CD4-positive, alpha-beta memory T cell (primary cell): ENCODE measurements at regions not wholly inside any gene's neighbourhood (a gene's known extent, or its start where the extent isn't known, plus 50 kb on each side); places are given as distances from the start of the nearest gene placed in this dataset.
"Not testable (repeated sequence)": the region's sequence is repeated elsewhere in the genome, so short reads cannot be mapped to it uniquely, and the experiment has no call there.

ENCODE experiments used
- CTCF ChIA-PET: fragments of 350-600 bp; sonication (Branson Sonifier 250); formaldehyde crosslinking; loops from one replicate; lab custom pipeline; 2021; ENCODE audit warnings: inconsistent platforms; ENCODE audit not compliant: partially characterized antibody; lab: Charles Lee
- POLR2A ChIA-PET: fragments of 350-600 bp; sonication (Branson Sonifier 250); formaldehyde crosslinking; loops from one replicate; lab custom pipeline; 2021; ENCODE audit not compliant: partially characterized antibody; lab: Charles Lee
- DNase-seq, 5 donors: peaks; one replicate each; pipeline versions ENCODE4 v3.0.0 to v3.0.0-alpha.2; 2020 to 2022; ENCODE audit warnings: mixed read lengths in 1 of 5
- H3K27ac ChIP-seq: one replicate; pipeline ENCODE4 v1.7.0; 2013; ENCODE audit warnings: low read depth, low read length
- H3K27me3 ChIP-seq: 2 replicates; pipeline ENCODE4 v1.7.0; 2013; ENCODE audit warnings: mild to moderate bottlenecking, low read length, moderate library complexity; ENCODE audit not compliant: insufficient read depth
- H3K36me3 ChIP-seq: 2 replicates; pipeline ENCODE4 v1.7.0; 2013; ENCODE audit warnings: mild to moderate bottlenecking, low read length, moderate library complexity; ENCODE audit not compliant: insufficient read depth
- H3K4me1 ChIP-seq: 2 replicates; pipeline ENCODE4 v1.7.0; 2013; ENCODE audit warnings: mild to moderate bottlenecking, low read length, moderate library complexity; ENCODE audit not compliant: insufficient read depth
- H3K4me3 ChIP-seq, 2 donors: one replicate each; pipeline ENCODE4 v1.7.0; 2013; ENCODE audit warnings: low read length in 2 of 2, mild to moderate bottlenecking in 1 of 2
- H3K9me3 ChIP-seq, 2 donors: one replicate each; pipeline ENCODE4 v1.7.0; 2013; ENCODE audit warnings: low read length in 2 of 2, control low read depth in 1 of 2; ENCODE audit not compliant: control insufficient read depth in 1 of 2
- H3K27ac Mint-ChIP-seq, 7 donors: one replicate each; pipeline ENCODE4 v1.8.0; 2020 to 2021; ENCODE audit warnings: mixed read lengths in 7 of 7, mild to moderate bottlenecking in 6 of 7, inconsistent platforms in 3 of 7, moderate library complexity in 3 of 7
- H3K27me3 Mint-ChIP-seq, 2 donors: one replicate each; pipeline ENCODE4 v1.8.0; 2020 to 2021; ENCODE audit warnings: mixed read lengths in 2 of 2
- H3K36me3 Mint-ChIP-seq, 2 donors: one replicate each; pipeline ENCODE4 v1.8.0; 2020 to 2021; ENCODE audit warnings: mixed read lengths in 2 of 2, inconsistent platforms in 1 of 2, mild to moderate bottlenecking in 1 of 2
- H3K4me1 Mint-ChIP-seq, 4 donors: one replicate each; pipeline ENCODE4 v1.8.0; 2020 to 2021; ENCODE audit warnings: mixed read lengths in 4 of 4, mild to moderate bottlenecking in 1 of 4
- H3K4me3 Mint-ChIP-seq, 8 donors: one replicate each; pipeline ENCODE4 v1.8.0; 2020 to 2021; ENCODE audit warnings: mixed read lengths in 8 of 8, mild to moderate bottlenecking in 7 of 8, moderate library complexity in 6 of 8, inconsistent platforms in 3 of 8
- H3K9me3 Mint-ChIP-seq, 8 donors: one replicate each; pipeline ENCODE4 v1.8.0; 2020 to 2021; ENCODE audit warnings: mixed read lengths in 8 of 8, mild to moderate bottlenecking in 5 of 8, inconsistent platforms in 3 of 8, moderate library complexity in 1 of 8
- intact Hi-C: fragments of 100-400 bp; cut with micrococcal nuclease; formaldehyde crosslinking; loops from one replicate; pipeline ENCODE4 v1.15.1; 2023

DNA sequence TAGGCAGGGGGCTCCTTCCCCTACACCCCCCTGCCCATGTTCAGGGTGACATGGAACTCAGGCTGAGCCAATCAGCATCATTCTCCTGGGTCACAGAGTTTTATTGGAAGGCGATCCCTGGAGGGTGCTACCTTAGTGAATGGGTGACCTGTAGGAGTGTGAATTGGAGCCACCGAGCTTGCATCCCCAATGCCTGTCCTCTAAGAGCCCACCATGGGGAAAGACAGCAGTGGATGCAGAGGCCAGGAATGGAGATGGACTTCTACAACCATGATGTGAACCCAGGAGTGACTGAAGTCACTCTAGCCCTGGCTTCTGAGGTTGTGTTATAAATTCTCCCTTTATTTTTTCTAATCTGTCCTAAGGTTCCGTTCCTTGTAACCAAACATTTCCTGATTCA is 89.4 kb downstream of the CCDC71L start:
- H3K4me3 ChIP-seq: no peak overlapping the region
- CTCF ChIA-PET: interaction anchor here (0.8 kb wide), 1 partner anchor 25 kb away, joined by 3 read pairs; no protein-coding TSS in a partner anchor
- no peak for DNase-seq
- no peaks in the 10 kb centered on the region for H3K4me1 Mint-ChIP-seq
- H3K27ac Mint-ChIP-seq: no peak overlapping the region
- H3K36me3 Mint-ChIP-seq: no peaks in the 10 kb centered on the region
- H3K9me3 Mint-ChIP-seq: no peaks in the 10 kb centered on the region
- POLR2A ChIA-PET: no interaction called here
- no peaks in the 10 kb centered on the region for H3K4me1 ChIP-seq
- intact Hi-C loops: no loop called here
- no peaks in the 10 kb centered on the region for H3K27me3 ChIP-seq
- no peak overlapping the region for H3K4me3 Mint-ChIP-seq
- no peak overlapping the region for H3K27ac ChIP-seq
- no peaks in the 10 kb centered on the region for H3K9me3 ChIP-seq
- H3K27me3 Mint-ChIP-seq: peaks cover under 1 to 17% of the 10 kb centered on the region in 2 donors
- H3K36me3 ChIP-seq: no peaks in the 10 kb centered on the region

DNA sequence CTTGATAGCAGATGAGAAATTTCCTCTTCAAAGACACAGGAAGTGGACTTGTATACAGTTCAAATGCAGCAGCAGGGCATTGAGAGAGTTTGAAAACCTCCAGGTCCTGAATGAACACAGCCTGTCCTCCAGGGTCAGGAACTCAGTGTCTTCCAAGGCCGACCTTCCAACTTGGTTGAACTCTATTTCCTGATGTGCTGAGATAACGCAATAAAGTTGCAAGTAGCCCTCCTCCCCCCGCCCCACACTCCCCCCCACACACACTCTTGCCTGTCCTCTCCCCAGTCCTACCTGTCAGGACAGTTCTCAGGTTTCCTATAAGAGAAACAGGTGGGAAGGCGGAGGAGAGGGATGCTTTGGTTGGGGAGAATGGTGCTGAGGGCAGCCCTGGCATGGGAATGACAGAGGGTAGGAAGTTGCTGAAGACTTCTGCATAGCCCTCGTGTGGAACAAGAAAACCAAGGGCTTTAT is 90.0 kb downstream of the CCDC71L start:
- H3K27ac ChIP-seq: no peak overlapping the region
- H3K4me3 Mint-ChIP-seq: no peak overlapping the region
- no peaks in the 10 kb centered on the region for H3K4me1 Mint-ChIP-seq
- DNase-seq: no peak
- no peaks in the 10 kb centered on the region for H3K9me3 Mint-ChIP-seq
- intact Hi-C loops: no loop called here
- H3K36me3 Mint-ChIP-seq: no peaks in the 10 kb centered on the region
- no peaks in the 10 kb centered on the region for H3K4me1 ChIP-seq
- H3K4me3 ChIP-seq: no peak overlapping the region
- CTCF ChIA-PET: no interaction called here
- POLR2A ChIA-PET: no interaction called here
- H3K27me3 Mint-ChIP-seq: peaks cover 0 to 17% of the 10 kb centered on the region in 2 donors
- no peaks in the 10 kb centered on the region for H3K9me3 ChIP-seq
- no peaks in the 10 kb centered on the region for H3K27me3 ChIP-seq
- H3K27ac Mint-ChIP-seq: no peak overlapping the region
- H3K36me3 ChIP-seq: no peaks in the 10 kb centered on the region

DNA sequence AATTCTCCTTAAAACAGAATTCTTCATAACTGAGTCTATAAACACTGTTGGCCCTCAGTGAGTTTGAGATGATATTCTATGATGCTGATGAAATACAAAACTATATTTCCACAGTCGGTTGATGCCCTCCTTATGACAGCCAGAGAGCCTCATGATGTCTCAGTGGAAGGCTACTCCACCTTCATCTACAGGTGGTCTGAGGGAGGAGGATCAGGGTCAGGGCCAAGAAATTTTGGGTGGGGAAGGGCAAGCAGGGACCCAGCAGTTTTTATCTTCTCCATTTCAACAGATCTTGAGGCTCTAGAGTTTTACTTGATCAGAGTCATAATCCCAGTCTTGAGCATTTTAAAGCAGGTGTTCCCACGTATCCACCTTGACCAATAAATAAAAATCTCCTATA is 90.8 kb downstream of the CCDC71L start:
- ChIA-PET POLR2A (no interaction called here), CTCF (no interaction called here)
- Mint-ChIP-seq H3K36me3 (no peaks in the 10 kb centered on the region), H3K27me3 (peaks cover 0 to 17% of the 10 kb centered on the region in 2 donors), H3K27ac (no peak overlapping the region), H3K9me3 (no peaks in the 10 kb centered on the region), H3K4me1 (no peaks in the 10 kb centered on the region), H3K4me3 (no peak overlapping the region)
- no peaks in the 10 kb centered on the region for H3K9me3 ChIP-seq
- H3K27ac ChIP-seq: no peak overlapping the region
- H3K36me3 ChIP-seq: no peaks in the 10 kb centered on the region
- H3K27me3 ChIP-seq: no peaks in the 10 kb centered on the region
- no peaks in the 10 kb centered on the region for H3K4me1 ChIP-seq
- no peak for DNase-seq
- intact Hi-C loops: no loop called here
- no peak overlapping the region for H3K4me3 ChIP-seq

DNA sequence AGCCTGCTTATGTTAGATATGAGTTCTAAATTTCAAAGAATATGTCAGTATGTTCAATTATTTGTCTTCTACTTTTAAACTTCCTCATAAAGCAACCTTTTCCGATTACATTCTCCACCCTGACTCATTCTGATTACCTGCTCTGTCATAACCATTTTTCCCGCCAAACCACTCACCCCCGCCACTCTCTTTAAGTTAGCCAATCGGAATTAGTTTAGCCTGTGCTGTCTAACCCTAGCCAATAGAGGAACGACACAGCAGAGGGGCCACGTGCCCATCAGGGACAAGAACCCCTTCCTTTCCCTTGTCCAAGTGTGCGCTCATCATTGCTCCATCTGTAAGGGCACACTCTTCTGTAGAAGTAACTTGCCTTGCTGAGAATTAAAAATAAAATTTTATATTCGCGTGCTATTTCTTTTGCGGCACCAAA is 91.4 kb downstream of the CCDC71L start:
- Histone ChIP-seq H3K27ac (no peak overlapping the region), H3K4me3 (no peak overlapping the region), H3K36me3 (no peaks in the 10 kb centered on the region), H3K9me3 (no peaks in the 10 kb centered on the region), H3K27me3 (no peaks in the 10 kb centered on the region), H3K4me1 (no peaks in the 10 kb centered on the region)
- Mint-ChIP-seq H3K27me3 (peaks cover 0 to 13% of the 10 kb centered on the region in 2 donors), H3K27ac (no peak overlapping the region), H3K36me3 (no peaks in the 10 kb centered on the region), H3K4me3 (no peak overlapping the region), H3K4me1 (no peaks in the 10 kb centered on the region), H3K9me3 (no peaks in the 10 kb centered on the region)
- CTCF ChIA-PET: no interaction called here
- intact Hi-C loops: no loop called here
- DNase-seq: no peak
- POLR2A ChIA-PET: no interaction called here

DNA sequence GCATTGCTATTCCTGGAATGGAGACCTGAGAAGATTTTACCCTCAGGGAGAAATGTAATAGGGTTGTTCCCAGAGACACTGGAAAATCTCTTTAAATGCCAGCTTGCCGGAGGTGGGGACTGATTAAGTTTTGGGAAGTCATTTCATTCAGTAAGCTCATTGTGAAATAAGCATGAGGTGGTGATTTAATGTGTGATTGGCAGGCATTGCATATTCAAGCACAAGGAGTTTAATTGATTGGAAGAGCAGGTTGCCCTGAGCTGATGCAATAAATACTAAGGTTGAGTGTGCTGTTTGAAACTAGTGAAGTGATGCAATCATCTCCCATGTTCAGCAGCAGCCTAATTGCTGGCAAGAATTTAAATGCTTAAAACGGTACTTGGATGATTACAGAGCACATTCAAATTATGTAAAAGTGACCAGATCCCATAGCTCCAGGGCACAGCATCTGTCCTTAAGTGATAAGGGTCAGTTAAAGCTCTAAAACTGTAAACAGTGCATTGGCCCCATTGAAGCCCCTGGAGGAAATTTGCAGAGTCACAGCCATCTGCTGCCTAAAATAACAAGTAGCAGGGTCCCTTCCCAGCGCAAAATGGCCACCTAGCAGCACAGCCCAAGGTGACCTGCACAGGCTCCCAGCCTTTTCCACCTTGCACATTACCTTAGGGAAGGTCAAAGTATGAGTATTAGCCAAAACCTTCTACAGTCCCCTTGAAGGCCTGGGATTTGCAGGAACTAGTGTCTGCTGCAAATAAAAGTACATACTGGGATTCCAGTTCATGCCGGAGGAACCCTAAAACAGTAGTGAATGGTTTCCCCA is 92.1 kb downstream of the CCDC71L start:
- Mint-ChIP-seq H3K4me3 (no peak overlapping the region), H3K9me3 (no peaks in the 10 kb centered on the region), H3K4me1 (no peaks in the 10 kb centered on the region), H3K36me3 (no peaks in the 10 kb centered on the region), H3K27ac (no peak overlapping the region), H3K27me3 (peaks cover 0 to 13% of the 10 kb centered on the region in 2 donors)
- ChIA-PET CTCF (no interaction called here), POLR2A (no interaction called here)
- DNase-seq: no peak
- H3K9me3 ChIP-seq: no peaks in the 10 kb centered on the region
- no peak overlapping the region for H3K4me3 ChIP-seq
- no peaks in the 10 kb centered on the region for H3K36me3 ChIP-seq
- no peaks in the 10 kb centered on the region for H3K27me3 ChIP-seq
- no peaks in the 10 kb centered on the region for H3K4me1 ChIP-seq
- intact Hi-C loops: no loop called here
- H3K27ac ChIP-seq: no peak overlapping the region

DNA sequence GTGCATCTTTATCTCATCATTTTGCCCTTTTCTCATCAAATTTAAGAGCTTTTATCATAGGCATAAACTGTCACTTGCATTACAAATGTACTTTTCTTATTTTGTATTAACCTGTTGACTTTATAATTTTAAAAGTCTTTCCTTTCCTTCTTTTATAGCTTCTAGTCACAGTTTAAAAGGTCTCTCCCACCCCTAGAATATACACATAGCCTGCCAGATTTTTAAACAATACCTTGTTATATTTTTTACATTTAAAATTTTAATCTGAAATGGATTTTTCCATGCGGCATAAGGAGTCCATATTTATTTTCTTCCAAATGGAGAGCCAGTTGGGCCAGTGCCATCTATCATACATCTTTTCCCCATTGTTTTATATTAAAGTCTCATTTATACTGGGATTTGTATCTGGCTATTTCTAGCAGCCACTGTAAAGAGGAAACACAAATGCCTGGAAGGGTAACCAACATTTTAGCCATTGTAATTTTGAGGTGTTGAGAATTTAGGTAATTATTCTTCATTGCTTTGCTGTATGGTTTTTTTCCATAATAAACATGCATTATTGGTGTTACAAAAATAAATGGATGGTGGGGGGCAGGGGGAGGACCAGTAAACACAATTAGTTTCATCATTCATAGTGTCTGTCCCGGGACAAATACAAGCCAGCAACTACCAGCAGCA is 92.8 kb downstream of the CCDC71L start:
- H3K9me3 Mint-ChIP-seq: no peaks in the 10 kb centered on the region
- H3K4me1 ChIP-seq: no peaks in the 10 kb centered on the region
- H3K4me1 Mint-ChIP-seq: no peaks in the 10 kb centered on the region
- POLR2A ChIA-PET: no interaction called here
- CTCF ChIA-PET: no interaction called here
- no peaks in the 10 kb centered on the region for H3K9me3 ChIP-seq
- H3K27ac ChIP-seq: no peak overlapping the region
- no peak overlapping the region for H3K4me3 Mint-ChIP-seq
- no peaks in the 10 kb centered on the region for H3K27me3 ChIP-seq
- peaks cover 0 to 6% of the 10 kb centered on the region in 2 donors for H3K27me3 Mint-ChIP-seq
- no peak for DNase-seq
- no peak overlapping the region for H3K4me3 ChIP-seq
- no peaks in the 10 kb centered on the region for H3K36me3 Mint-ChIP-seq
- H3K27ac Mint-ChIP-seq: no peak overlapping the region
- intact Hi-C loops: no loop called here
- no peaks in the 10 kb centered on the region for H3K36me3 ChIP-seq

DNA sequence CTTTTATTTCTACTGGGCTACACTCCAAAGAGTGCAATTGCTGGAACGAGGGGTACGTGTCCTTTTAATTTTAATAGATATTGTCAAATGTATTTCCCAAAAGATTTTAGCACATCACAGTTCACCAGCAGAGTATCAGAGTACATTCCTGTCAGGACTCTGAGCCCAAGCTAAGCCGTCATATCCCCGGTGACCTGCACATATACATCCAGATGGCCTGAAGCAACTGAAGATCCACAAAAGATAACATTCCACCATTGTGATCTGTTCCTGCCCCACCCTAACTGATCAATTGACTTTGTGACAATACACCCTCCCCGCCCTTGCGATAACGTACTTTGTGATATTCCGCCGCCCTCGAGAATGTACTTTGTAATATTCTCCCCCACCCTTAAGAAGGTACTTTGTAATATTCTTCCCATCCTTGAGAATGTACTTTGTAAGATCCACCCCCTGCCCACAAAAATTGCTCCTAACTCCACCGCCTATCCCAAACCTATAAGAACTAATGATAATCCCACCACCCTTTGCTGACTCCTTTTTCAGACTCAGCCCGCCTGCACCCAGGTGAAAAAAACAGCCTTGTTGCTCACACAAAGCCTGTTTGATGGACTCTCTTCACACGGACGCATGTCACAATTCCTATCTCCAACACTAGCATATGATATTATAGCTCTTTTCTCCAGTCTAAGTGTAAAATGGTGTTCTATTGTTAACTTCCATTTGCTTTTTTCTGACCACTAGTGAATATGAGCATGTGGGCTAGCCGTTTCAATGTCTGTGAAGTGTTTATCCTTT is 93.6 kb downstream of the CCDC71L start:
- H3K27me3 Mint-ChIP-seq, intact Hi-C loops, CTCF ChIA-PET, H3K9me3 Mint-ChIP-seq, H3K27ac Mint-ChIP-seq, DNase-seq, H3K27me3 ChIP-seq, H3K36me3 ChIP-seq, H3K4me3 Mint-ChIP-seq, H3K9me3 ChIP-seq, H3K4me1 ChIP-seq, H3K4me3 ChIP-seq, POLR2A ChIA-PET, H3K27ac ChIP-seq, H3K4me1 Mint-ChIP-seq, H3K36me3 Mint-ChIP-seq: not testable (repeated sequence)
